ENCODE measurements at regions not wholly inside any gene's neighbourhood (a gene's known extent, or its start where the extent isn't known, plus 50 kb on each side); places are given as distances from the start of the nearest gene placed in this dataset.

- H3K79me1 ChIP-seq (ENCODE audit: low read depth in 1 of 2, low read length in 2 of 2) = no peaks in the 10 kb centered on the region
- H2BK15ac ChIP-seq (ENCODE audit: low read depth, low read length) = no peak overlapping the region
- H2BK5ac ChIP-seq (ENCODE audit: low read depth, low read length, poor library complexity, severe bottlenecking) = no peak overlapping the region
- H4K91ac ChIP-seq (ENCODE audit: insufficient read depth, low read depth, low read length) = no peak overlapping the region
- H3K9me1 ChIP-seq (ENCODE audit: insufficient read depth, low read length) = no peaks in the 10 kb centered on the region
- no peak overlapping the region for H3K27ac ChIP-seq (ENCODE audit: insufficient read depth, low read length)
- no peak overlapping the region for H3K56ac ChIP-seq (ENCODE audit: extremely low read depth, insufficient read depth, low read length)
- BruUV-seq (replicated peaks) = no TSS peak
- CTCF ChIA-PET = no interaction called here
- H2AFZ ChIP-seq (replicated peaks; ENCODE audit: low read length, poor library complexity) = no peak overlapping the region
- TF ChIP-seq BHLHE40 (IDR thresholded peaks at IDR 0.05; ENCODE audit: low read depth, low read length) = no peak
- TF ChIP-seq RFX5 (IDR thresholded peaks at IDR 0.05; ENCODE audit: low read depth, low read length) = no peak
- TF ChIP-seq CTCF (conservative IDR thresholded peaks at IDR 0.05; ENCODE audit: low read depth, low read length) = no peak
- TF ChIP-seq RAD21 (IDR thresholded peaks at IDR 0.05; ENCODE audit: low read length) = no peak
- TF ChIP-seq CEBPB (IDR thresholded peaks at IDR 0.05; ENCODE audit: low read depth, low read length) = no peak
- TF ChIP-seq FOS (IDR thresholded peaks at IDR 0.05; ENCODE audit: low read depth, low read length) = no peak
- no peak for TF ChIP-seq NFE2L2 (IDR thresholded peaks at IDR 0.05; ENCODE audit: low read depth, low read length)
- no peak for TF ChIP-seq SMC3 (IDR thresholded peaks at IDR 0.05; ENCODE audit: low read depth, low read length)
- no peak for TF ChIP-seq MAFK (IDR thresholded peaks at IDR 0.05; ENCODE audit: low read depth, low read length)
- no peak for TF ChIP-seq RCOR1 (IDR thresholded peaks at IDR 0.05; ENCODE audit: insufficient replicate concordance, low read length)
- no peak for TF ChIP-seq ELK1 (IDR thresholded peaks at IDR 0.05; ENCODE audit: borderline replicate concordance, low read depth, low read length)
- TF ChIP-seq POLR2A (IDR thresholded peaks at IDR 0.05; ENCODE audit: low read depth, low read length) = no peak
- H3K23ac ChIP-seq (ENCODE audit: low read depth, low read length) = no peak overlapping the region
- H4K8ac ChIP-seq (ENCODE audit: low read depth in 2 of 2, low read length in 2 of 2) = no peak overlapping the region
- H2BK120ac ChIP-seq (ENCODE audit: low read depth, low read length) = no peak overlapping the region
- H3K36me3 ChIP-seq (ENCODE audit: control insufficient read depth, insufficient read depth, low read length) = no peaks in the 10 kb centered on the region
- no peak overlapping the region for H3K4me3 ChIP-seq (ENCODE audit: insufficient read depth, low read depth, low read length)
- no peak overlapping the region for H3K9ac ChIP-seq (ENCODE audit: low read depth, low read length)
- no peak overlapping the region for H4K5ac ChIP-seq (ENCODE audit: low read depth, low read length)
- in situ Hi-C loops (cut with MboI; ENCODE audit: low sequenced_read_pairs) (no loop called here), intact Hi-C loops (cut with micrococcal nuclease) (no loop called here), dilution Hi-C loops (cut with HindIII; ENCODE audit: low sequenced_read_pairs, unreplicated experiment) (no loop called here)
- no peak overlapping the region for H3K14ac ChIP-seq (replicated peaks; ENCODE audit: low read depth, low read length)
- no peak overlapping the region for H3K4me2 ChIP-seq (ENCODE audit: low read depth, low read length)
- ATAC-seq (ENCODE audit: low read depth) (no peak), DNase-seq (no peak)
- peaks cover 28% of the 10 kb centered on the region for H3K27me3 ChIP-seq (ENCODE audit: control insufficient read depth, insufficient read depth, low read length)
- no peak overlapping the region for H2BK20ac ChIP-seq (ENCODE audit: low read depth, low read length)
- H3K4ac ChIP-seq (ENCODE audit: low read depth, low read length) = no peak overlapping the region
- no peak overlapping the region for H2AK5ac ChIP-seq (ENCODE audit: low read depth, low read length)
- H2AK9ac ChIP-seq (replicated peaks; ENCODE audit: low read depth, low read length, poor library complexity) = no peak overlapping the region
- POLR2A ChIA-PET (ENCODE audit: unreplicated experiment) = no interaction called here
- WGBS, 2 experiments (ENCODE audit: extremely low coverage in 2 of 2, insufficient read length in 1 of 2) = no CpG with 5 or more reads among the region's 3 CpGs
- no peaks in the 10 kb centered on the region for H3K9me3 ChIP-seq (ENCODE audit: control insufficient read depth, insufficient read depth, low read length)
- H3K18ac ChIP-seq (ENCODE audit: low read depth, low read length) = no peak overlapping the region
- no peaks in the 10 kb centered on the region for H4K20me1 ChIP-seq (ENCODE audit: insufficient read depth, low read length)
- no peaks in the 10 kb centered on the region for H3K4me1 ChIP-seq (ENCODE audit: control insufficient read depth, insufficient read depth, low read length)
These were observed 108.8 kb downstream of the SYF2 start for GRCh38 chr1:25123551-25123950.

All from IMR-90 (cell line).